ENCODE measurements at regions not wholly inside any gene's neighbourhood (a gene's known extent, or its start where the extent isn't known, plus 50 kb on each side); places are given as distances from the start of the nearest gene placed in this dataset.
"Not testable (repeated sequence)": the region's sequence is repeated elsewhere in the genome, so short reads cannot be mapped to it uniquely, and the experiment has no call there.

DNA sequence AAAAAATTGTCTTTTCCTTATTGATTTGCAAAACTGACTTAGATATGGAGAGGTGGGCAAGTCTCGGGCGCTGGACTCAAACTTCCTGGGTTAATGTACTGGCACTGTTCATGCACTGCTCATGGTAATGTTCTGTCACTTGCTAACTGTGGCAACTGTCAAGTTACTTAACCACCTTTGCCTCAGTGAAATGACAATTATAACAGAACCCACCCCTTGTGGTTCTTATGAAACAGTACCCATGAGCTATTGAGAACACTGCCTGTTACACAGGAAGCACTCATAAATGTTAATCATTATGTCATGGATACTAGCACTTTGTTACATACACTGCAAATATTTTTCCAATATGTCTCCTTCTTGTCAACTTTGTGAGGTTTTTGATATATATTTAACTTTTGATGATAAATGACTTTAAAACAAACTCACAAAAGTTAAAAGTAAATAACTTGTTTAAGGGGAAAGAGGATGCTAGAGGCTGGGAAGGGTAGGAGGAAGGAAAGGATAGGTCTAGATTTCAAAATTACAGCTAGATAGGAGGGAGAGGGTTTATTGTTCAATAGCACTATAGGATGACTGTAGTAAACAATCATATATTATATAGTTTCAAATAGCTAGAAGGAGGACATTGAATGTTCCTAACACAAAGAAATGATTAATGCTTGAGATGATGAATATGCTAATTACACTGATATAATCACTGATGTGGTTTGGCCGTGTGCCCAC lies 342.5 kb downstream of the ADGRL2 start:
- no peak for DNase-seq (ENCODE audit: low spot score)

DNA sequence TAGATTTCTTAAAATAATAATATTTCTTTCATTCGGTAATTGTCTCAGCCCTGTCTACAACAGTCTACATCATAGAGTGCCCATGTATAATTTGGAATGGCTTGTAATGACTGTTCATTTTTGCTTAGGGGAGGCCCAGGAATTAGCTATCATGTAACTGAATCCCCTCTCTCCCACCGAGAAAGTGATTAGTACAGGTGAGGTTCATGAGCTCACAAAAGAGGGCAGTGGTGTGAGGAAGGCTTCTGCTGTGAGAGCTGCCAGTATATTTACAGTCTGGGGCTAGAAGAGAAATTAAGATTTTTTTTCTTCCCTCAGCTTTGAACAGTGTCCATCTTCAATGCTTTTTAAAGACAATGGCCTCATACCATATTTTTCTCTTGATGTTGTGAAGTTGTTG lies 340.7 kb downstream of the ADGRL2 start:
- DNase-seq (ENCODE audit: low spot score), result no peak

GRCh38 chr1:82139751-82140468 lies 339.2 kb downstream of the ADGRL2 start:
- no peak for DNase-seq (ENCODE audit: low spot score)

GRCh38 chr1:82136351-82136750 lies 335.6 kb downstream of the ADGRL2 start:
- DNase-seq (ENCODE audit: low spot score), result not testable (repeated sequence)

DNA sequence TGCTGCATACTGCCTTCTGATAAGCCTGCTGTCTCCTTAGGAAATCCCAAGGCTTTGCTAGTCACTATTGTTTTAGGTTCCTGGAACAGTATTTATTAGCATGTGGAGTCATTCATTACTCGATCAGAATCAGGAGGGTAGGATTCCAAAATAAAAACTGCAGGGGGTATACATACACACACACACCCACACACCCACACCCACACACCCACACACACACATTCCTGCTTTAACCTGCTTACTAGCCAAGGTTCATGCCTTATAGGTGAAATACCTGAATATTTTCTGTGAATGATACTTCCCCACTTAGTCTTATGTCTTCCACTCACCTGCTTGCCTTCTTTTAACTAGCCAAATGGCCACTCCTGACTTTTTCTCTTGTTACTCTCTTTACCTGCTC lies 325.1 kb downstream of the ADGRL2 start:
- no peak for DNase-seq (ENCODE audit: low spot score)

- DNase-seq (ENCODE audit: low spot score), result no peak
Measured at GRCh38 chr1:82125119-82125518, 324.4 kb downstream of the ADGRL2 start.

- no peak for DNase-seq (ENCODE audit: low spot score)
Measured at GRCh38 chr1:82121421-82121820, 320.7 kb downstream of the ADGRL2 start.

DNA sequence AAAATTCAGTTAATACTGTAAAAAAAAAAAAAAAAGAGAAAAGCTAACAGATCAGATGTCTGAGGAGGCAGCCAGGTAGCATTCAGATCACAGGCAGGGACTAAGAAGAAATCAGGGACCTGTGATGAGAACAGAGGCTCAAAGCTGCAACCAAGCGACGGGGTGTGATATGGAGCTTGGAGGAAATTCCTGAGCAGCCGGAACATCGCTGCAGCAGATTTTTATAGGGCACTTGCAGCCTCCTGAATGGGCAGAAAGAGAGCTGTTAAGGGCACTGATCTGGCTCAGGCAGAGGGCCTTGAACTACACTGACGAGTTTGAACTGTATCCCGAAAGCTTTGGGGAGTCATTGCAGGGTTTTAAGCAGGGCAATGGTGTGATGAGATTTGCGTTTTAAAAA lies 315.4 kb downstream of the ADGRL2 start:
- no peak for DNase-seq (ENCODE audit: low spot score)

DNA sequence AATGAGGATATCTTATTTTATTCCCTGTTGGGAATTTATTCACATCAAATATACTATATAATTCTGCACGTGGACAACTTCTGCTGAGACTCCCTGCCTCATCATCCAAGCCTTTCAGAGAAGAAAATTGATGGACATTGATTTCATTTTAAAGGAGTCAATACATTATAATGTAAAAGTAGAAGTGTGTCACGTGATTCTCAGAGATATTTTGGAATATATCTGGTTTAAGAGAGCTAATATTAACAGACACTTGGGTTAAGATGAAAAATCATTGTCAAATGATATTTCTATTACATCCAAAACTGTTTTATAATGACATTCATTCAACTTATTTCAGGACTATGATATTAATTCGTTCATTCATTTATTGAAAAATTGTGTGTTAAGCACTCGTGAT lies 314.2 kb downstream of the ADGRL2 start:
- DNase-seq (ENCODE audit: low spot score), result no peak

- no peak for DNase-seq (ENCODE audit: low spot score)
Measured at GRCh38 chr1:82110366-82111254, 309.9 kb downstream of the ADGRL2 start.

GRCh38 chr1:82108843-82109242 lies 308.1 kb downstream of the ADGRL2 start:
- DNase-seq (ENCODE audit: low spot score), result no peak

DNA sequence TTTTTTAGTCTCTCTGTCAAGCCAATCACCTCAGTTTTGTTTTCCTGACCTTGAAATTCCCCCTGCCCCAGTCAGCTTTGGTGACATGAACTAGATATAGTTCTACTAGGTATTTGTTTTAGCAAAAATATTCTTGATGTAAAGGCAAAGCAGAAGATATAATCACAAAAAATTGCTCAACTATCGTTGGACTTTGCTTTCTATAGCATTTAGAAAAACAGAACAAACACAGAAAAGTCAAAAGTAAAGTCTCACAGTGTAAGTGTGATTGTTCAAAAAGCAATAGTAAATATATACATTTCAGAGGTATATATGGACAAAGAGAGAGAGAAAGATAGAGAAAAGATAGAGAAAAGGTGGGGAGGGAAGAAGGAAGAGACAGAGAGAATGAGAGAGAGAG lies 305.9 kb downstream of the ADGRL2 start:
- DNase-seq (ENCODE audit: low spot score), result no peak

- no peak for DNase-seq (ENCODE audit: low spot score)
Measured at GRCh38 chr1:82099170-82099569, 298.4 kb downstream of the ADGRL2 start.

DNA sequence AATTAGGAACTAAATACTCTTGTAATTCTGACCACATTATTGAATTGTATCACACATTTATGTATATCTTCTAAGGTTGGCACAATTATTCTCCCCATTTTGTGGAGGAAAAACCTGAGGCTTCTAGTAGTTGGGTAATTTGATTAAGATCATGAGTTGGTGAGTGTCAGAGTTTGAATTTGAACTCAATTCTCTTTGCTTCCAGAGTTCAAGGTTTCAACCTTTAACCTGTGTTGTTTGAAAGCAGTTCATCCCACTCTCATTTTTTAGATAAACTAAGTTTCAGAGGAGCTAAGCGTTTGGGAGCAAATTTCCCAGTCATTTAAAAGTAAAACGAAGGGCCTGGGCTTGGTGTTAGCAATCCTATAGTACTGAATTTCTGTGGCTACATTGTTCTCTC lies 293.4 kb downstream of the ADGRL2 start:
- DNase-seq (ENCODE audit: low spot score), result no peak

- DNase-seq (ENCODE audit: low spot score), result no peak
Measured at GRCh38 chr1:82091729-82092128, 291.0 kb downstream of the ADGRL2 start.

DNA sequence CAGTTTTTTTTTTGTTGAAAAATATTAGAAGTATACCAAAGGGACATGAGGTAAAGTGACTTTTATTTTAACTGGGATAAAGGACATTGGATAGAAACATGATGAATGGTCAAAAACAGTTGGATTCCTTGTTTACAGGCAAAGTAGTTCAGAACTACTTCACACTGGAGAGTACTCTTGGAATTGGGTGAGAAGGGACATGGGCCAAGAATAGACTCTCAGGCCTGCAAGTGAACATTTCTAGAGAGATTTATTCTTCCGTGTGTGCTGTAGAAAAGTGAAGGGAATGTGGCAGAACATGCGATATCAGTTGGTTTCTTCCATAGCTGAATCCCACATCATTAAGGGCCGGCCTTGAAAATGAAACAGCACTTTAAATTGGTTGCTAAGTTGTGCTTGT lies 290.5 kb downstream of the ADGRL2 start:
- no peak for DNase-seq (ENCODE audit: low spot score)

- DNase-seq (ENCODE audit: low spot score), result no peak
Measured at GRCh38 chr1:82090104-82090503, 289.4 kb downstream of the ADGRL2 start.

DNA sequence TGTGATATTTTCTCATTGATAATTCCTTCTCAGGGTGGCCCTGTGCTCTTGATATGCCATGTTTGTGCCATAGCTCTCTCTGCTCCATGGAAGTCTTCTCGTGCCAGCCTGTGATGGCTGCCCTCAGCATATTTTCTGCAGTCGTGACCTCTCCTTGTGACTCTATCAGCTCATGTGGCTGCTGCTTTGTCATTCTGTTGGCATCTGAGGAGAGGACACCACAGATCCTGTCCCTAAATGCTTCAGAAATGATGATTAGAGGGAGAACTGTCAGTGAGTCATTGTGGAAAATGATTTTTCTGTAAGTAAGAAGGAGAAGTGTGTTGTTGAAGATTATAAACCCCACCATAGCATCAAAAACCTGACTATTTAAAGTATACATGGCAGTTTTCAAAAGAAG lies 286.0 kb downstream of the ADGRL2 start:
- no peak for DNase-seq (ENCODE audit: low spot score)

GRCh38 chr1:82079607-82080006 lies 278.9 kb downstream of the ADGRL2 start:
- DNase-seq (ENCODE audit: low spot score), result no peak

DNA sequence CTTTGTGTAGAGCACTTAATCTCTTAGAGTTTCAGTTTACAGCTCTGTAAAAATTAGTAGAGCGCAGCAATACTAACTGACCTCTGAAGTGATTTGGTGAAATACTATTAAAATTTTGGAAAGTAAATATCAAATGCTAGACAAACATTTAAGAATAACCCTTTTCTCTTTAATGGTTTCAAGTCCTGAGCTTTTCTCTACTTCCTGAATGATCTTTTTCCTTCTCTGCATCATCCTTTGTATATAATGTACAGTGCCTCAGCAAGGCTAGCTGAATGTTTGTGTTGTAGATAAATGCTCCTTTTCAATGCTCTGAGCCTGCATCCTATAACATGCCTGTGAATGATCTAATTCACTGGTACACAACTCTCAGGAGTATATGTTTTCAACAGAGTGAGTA lies 272.9 kb downstream of the ADGRL2 start:
- no peak for DNase-seq (ENCODE audit: low spot score)

GRCh38 chr1:82073071-82073470 lies 272.3 kb downstream of the ADGRL2 start:
- DNase-seq (ENCODE audit: low spot score), result no peak

DNA sequence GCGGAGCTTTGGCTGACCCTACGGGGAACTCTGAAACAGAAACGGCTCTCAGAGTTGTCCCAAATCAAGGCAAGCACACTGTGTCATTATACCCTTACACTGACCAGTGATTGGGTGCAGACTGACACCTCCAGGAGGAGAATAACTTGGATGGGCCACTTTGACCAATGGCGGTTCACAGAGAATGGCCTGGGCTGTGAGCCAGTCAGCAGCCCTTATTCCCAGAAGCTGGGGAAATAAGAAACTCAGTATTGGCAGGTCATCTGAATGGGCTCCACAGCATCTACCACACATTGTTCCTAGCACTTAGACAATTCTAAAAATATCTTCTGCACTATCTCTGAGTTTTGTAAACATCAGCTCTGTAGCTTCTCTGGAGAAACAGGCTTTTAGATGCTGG lies 265.2 kb downstream of the ADGRL2 start:
- no peak for DNase-seq (ENCODE audit: low spot score)

DNA sequence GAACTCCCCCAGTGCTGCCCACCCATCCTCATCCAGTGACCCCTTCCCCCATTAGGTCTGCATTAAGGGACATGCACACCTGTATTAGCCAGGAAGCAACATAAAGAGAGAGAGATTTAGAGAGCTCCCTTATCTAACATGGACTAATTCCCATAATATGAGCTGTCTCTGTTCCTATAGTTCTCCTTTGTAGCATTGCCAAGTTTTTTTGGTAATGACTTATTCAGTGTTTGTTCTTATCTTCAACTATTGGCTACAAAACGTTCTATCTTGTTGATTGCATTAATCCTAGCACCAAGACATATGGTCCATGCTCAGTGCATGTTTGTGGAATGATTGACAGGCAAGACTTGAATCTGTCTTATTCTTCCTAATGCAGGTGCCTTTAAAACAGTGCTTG lies 264.0 kb downstream of the ADGRL2 start:
- DNase-seq (ENCODE audit: low spot score), result no peak
